OCI-M1 (cell line): ENCODE measurements at regions not wholly inside any gene's neighbourhood (a gene's known extent, or its start where the extent isn't known, plus 50 kb on each side); places are given as distances from the start of the nearest gene placed in this dataset.
"Not testable (repeated sequence)": the region's sequence is repeated elsewhere in the genome, so short reads cannot be mapped to it uniquely, and the experiment has no call there.

Source experiments
- DNase-seq: peaks from one replicate; lab custom pipeline; 2025; lab: John Stamatoyannopoulos, UW

GRCh38 chr12:67082221-67082620, 186.9 kb upstream of the CAND1 start:
- no peak for DNase-seq

- no peak for DNase-seq
These were observed 183.5 kb upstream of the CAND1 start for GRCh38 chr12:67085699-67086098.

- no peak for DNase-seq
These were observed 183.0 kb upstream of the CAND1 start for GRCh38 chr12:67086116-67086515.

- no peak for DNase-seq
These were observed 180.6 kb upstream of the CAND1 start for GRCh38 chr12:67088401-67089118.

- no peak for DNase-seq
These were observed 178.0 kb upstream of the CAND1 start for GRCh38 chr12:67091204-67091603.

GRCh38 chr12:67091678-67092077, 177.5 kb upstream of the CAND1 start:
- no peak for DNase-seq

- DNase-seq: not testable (repeated sequence)
These were observed 176.2 kb upstream of the CAND1 start for GRCh38 chr12:67092934-67093333.

- no peak for DNase-seq
These were observed 172.4 kb upstream of the CAND1 start for GRCh38 chr12:67096533-67097318.

- DNase-seq: no peak
These were observed 169.3 kb upstream of the CAND1 start for GRCh38 chr12:67099858-67100257.

- no peak for DNase-seq
These were observed 165.6 kb upstream of the CAND1 start for GRCh38 chr12:67103521-67103920.

- no peak for DNase-seq
These were observed 161.9 kb upstream of the CAND1 start for GRCh38 chr12:67107235-67107634.

- DNase-seq: no peak
These were observed 161.3 kb upstream of the CAND1 start for GRCh38 chr12:67107751-67108269.

- not testable (repeated sequence) for DNase-seq
These were observed 158.8 kb upstream of the CAND1 start for GRCh38 chr12:67110345-67110744.

- no peak for DNase-seq
These were observed 158.0 kb upstream of the CAND1 start for GRCh38 chr12:67111182-67111581.

- no peak for DNase-seq
These were observed 156.6 kb upstream of the CAND1 start for GRCh38 chr12:67112586-67112985.

- DNase-seq: no peak
These were observed 153.0 kb upstream of the CAND1 start for GRCh38 chr12:67116134-67116533.

GRCh38 chr12:67122584-67122983, 146.6 kb upstream of the CAND1 start:
- no peak for DNase-seq

- no peak for DNase-seq
These were observed 131.9 kb upstream of the CAND1 start for GRCh38 chr12:67137256-67137655.

GRCh38 chr12:67141296-67142018, 127.7 kb upstream of the CAND1 start:
- DNase-seq: no peak

GRCh38 chr12:67145692-67146091, 123.5 kb upstream of the CAND1 start:
- DNase-seq: no peak

GRCh38 chr12:67147030-67147429, 122.1 kb upstream of the CAND1 start:
- DNase-seq: no peak

GRCh38 chr12:67147447-67147846, 121.7 kb upstream of the CAND1 start:
- no peak for DNase-seq

GRCh38 chr12:67148265-67148664, 120.9 kb upstream of the CAND1 start:
- DNase-seq: no peak
